ENCODE measurements at regions not wholly inside any gene's neighbourhood (a gene's known extent, or its start where the extent isn't known, plus 50 kb on each side); places are given as distances from the start of the nearest gene placed in this dataset.

DNA sequence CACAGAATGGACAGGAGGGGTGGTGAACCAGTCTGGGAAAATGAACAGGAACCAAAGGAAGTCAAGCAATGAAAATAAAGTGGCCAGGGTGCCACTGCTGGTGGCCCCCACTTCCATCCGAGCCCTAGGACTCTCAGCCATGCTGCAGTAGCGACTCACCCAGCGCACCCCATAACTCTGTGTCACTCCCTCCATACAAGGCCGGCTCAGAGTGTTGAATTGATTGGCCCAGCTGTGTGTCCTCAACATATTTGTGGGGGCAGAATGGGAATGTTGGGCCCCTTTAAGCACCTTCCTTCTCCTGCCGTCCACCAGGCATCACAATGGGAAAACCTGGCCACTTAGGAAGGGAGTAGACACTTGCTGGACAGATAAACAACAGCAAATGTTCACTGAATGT lies 169.0 kb upstream of the SDK2 start:
- no peaks in the 10 kb centered on the region for H3K9me3 ChIP-seq
- H3K4me1 ChIP-seq: no peaks in the 10 kb centered on the region
- intact Hi-C loops (cut with DNase I; ENCODE audit: low total_unique reads): no loop called here
- DNase-seq (ENCODE audit: low spot score in 2 of 2): no peak
- no peak for TF ChIP-seq POLR2AphosphoS5 (IDR thresholded peaks at IDR 0.05)
- TF ChIP-seq POLR2A (IDR thresholded peaks at IDR 0.05): no peak
- TF ChIP-seq, protein P1, sequence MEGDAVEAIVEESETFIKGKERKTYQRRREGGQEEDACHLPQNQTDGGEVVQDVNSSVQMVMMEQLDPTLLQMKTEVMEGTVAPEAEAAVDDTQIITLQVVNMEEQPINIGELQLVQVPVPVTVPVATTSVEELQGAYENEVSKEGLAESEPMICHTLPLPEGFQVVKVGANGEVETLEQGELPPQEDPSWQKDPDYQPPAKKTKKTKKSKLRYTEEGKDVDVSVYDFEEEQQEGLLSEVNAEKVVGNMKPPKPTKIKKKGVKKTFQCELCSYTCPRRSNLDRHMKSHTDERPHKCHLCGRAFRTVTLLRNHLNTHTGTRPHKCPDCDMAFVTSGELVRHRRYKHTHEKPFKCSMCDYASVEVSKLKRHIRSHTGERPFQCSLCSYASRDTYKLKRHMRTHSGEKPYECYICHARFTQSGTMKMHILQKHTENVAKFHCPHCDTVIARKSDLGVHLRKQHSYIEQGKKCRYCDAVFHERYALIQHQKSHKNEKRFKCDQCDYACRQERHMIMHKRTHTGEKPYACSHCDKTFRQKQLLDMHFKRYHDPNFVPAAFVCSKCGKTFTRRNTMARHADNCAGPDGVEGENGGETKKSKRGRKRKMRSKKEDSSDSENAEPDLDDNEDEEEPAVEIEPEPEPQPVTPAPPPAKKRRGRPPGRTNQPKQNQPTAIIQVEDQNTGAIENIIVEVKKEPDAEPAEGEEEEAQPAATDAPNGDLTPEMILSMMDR (IDR thresholded peaks at IDR 0.05): no peak
- no peaks in the 10 kb centered on the region for H3K36me3 ChIP-seq
- H3K4me3 ChIP-seq: no peak overlapping the region
- no peaks in the 10 kb centered on the region for H3K27me3 ChIP-seq
- no peak overlapping the region for H3K27ac ChIP-seq

- no peak overlapping the region for H3K4me3 ChIP-seq
- TF ChIP-seq POLR2A (IDR thresholded peaks at IDR 0.05) (no peak), POLR2AphosphoS5 (IDR thresholded peaks at IDR 0.05) (no peak)
- TF ChIP-seq, protein P1 (IDR thresholded peaks at IDR 0.05): no peak
- intact Hi-C loops (cut with DNase I; ENCODE audit: low total_unique reads): no loop called here
- no peak overlapping the region for H3K27ac ChIP-seq
- H3K27me3 ChIP-seq: no peaks in the 10 kb centered on the region
- H3K4me1 ChIP-seq: no peaks in the 10 kb centered on the region
- no peaks in the 10 kb centered on the region for H3K36me3 ChIP-seq
- H3K9me3 ChIP-seq: no peaks in the 10 kb centered on the region
- no peak for DNase-seq (ENCODE audit: low spot score in 2 of 2)
Measured at GRCh38 chr17:73814075-73814474, 169.8 kb upstream of the SDK2 start.

DNA sequence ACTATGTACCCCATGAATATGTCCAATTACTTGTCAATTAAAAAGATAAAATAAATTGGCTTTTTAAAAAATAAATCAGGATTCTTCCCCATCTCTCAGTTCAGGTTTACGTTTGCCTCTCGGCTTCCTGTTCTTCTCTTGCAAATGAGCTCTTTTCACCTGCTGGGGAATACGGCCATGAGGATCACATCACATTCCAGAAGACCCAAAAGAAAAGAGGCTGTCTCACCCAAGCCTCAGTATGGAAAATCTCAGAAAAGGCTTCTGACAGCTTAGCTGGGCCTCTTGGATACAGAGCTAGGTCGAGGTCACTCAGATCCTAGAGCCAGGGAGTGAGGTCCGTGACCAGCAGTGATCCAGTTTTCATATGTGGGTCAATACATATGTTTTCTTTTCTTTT lies 171.2 kb upstream of the SDK2 start:
- TF ChIP-seq POLR2AphosphoS5 (IDR thresholded peaks at IDR 0.05) (no peak), POLR2A (IDR thresholded peaks at IDR 0.05) (no peak)
- TF ChIP-seq, protein P1 (IDR thresholded peaks at IDR 0.05): no peak
- H3K4me1 ChIP-seq: no peaks in the 10 kb centered on the region
- H3K27ac ChIP-seq: no peak overlapping the region
- no peaks in the 10 kb centered on the region for H3K27me3 ChIP-seq
- DNase-seq (ENCODE audit: low spot score in 2 of 2): no peak
- no peaks in the 10 kb centered on the region for H3K9me3 ChIP-seq
- H3K4me3 ChIP-seq: no peak overlapping the region
- no peaks in the 10 kb centered on the region for H3K36me3 ChIP-seq
- intact Hi-C loops (cut with DNase I; ENCODE audit: low total_unique reads): no loop called here

DNA sequence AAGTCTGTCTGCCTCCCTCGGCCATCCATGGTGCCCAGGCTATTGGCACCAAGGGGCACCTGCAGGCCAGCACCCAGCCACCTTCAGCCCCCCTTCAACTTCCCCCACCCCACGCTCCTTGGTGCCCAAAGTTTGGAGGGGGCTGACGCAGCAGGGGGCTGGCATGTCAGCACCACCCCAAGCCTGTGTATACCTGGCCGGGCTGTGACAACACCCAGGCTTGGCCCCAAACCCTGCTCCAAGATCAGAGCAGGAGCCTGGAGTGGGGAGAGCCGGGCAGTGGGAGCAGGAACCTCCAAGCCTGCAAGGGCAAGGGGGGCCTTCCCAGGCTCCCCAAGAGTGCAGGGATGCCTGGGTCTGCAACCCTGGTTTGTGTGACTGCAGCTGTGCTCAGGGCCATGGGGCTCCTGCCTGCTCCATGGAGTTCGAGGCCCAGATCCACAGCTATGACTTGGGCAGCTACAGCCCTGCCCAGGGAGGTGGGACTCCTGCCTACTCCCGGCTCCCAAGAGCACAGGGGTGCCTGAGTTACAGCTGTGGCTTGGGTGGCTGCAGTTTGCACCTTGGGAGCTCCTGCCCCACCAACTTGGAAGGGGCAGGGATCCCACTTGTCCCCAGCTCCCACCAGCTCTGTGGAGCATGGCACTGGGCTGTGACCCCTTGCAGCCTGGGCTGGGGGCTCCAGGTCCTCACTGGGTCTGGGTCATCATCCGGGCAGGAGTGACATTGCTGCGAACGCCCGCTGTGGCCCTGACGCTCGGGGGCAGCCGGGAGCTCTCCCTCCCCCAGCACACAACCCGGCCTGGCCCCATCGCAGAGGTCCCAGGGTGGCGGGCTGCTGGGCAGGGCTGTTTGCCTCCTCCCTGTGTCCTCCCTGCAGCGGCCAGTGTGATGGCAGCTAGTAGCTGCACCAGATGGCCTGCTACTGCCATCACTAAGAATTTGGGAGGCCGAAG lies 175.5 kb upstream of the SDK2 start:
- H3K36me3 ChIP-seq: no peaks in the 10 kb centered on the region
- no peak overlapping the region for H3K27ac ChIP-seq
- H3K27me3 ChIP-seq: no peaks in the 10 kb centered on the region
- H3K4me1 ChIP-seq: no peaks in the 10 kb centered on the region
- TF ChIP-seq POLR2A (IDR thresholded peaks at IDR 0.05): no peak
- TF ChIP-seq, protein P1 (IDR thresholded peaks at IDR 0.05): no peak
- no peak for TF ChIP-seq POLR2AphosphoS5 (IDR thresholded peaks at IDR 0.05)
- DNase-seq (ENCODE audit: low spot score in 2 of 2): no peak
- no peaks in the 10 kb centered on the region for H3K9me3 ChIP-seq
- H3K4me3 ChIP-seq: no peak overlapping the region
- intact Hi-C loops (cut with DNase I; ENCODE audit: low total_unique reads): loop anchor here (5.0 kb wide), 1 partner anchor 182 kb away; no protein-coding TSS in a partner anchor

DNA sequence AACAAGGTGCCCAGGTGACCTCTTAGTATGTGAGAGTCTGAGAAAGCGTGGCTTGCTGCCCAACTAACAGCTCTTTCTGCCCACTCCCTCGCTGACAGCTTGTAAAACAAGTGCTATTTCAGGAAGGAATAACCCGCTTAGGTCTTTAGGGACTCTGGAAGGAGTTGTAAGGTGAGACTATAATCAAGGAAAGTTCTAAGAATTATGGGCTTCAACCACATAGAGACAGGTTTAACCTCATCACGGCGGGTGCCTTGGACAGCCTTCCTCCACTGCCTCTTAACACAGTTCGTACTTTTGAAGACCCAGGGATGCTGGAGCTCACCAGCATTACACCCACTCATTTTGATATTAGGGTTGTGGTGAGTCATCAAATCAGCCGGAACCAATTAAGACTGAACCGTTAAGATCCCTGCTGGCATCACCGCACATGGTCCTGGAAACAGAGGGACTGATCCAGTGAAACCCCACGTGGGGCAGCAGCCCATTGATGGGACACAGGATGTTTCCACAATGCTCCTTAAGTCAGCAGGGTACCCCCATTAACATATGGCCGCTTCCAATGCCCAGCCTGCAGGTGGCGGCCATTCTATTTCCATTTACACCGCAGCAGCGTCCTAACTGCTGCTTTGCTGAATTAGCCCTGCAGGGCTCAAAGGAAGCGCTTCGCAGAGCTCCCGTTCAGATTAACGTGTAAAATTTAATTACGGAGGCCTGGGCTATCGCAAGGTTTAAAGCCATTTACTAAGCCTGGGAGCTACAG lies 176.6 kb upstream of the SDK2 start:
- DNase-seq (ENCODE audit: low spot score in 2 of 2): no peak
- no peak overlapping the region for H3K27ac ChIP-seq
- no peaks in the 10 kb centered on the region for H3K27me3 ChIP-seq
- intact Hi-C loops (cut with DNase I; ENCODE audit: low total_unique reads): loop anchor here (5.0 kb wide), 1 partner anchor 184 kb away; no protein-coding TSS in a partner anchor
- H3K4me3 ChIP-seq: no peak overlapping the region
- H3K9me3 ChIP-seq: no peaks in the 10 kb centered on the region
- H3K36me3 ChIP-seq: no peaks in the 10 kb centered on the region
- H3K4me1 ChIP-seq: no peaks in the 10 kb centered on the region
- TF ChIP-seq POLR2A (IDR thresholded peaks at IDR 0.05) (no peak), POLR2AphosphoS5 (IDR thresholded peaks at IDR 0.05) (no peak)
- TF ChIP-seq, protein P1 (IDR thresholded peaks at IDR 0.05): no peak

Measured in breast epithelium (tissue), 4 donors.